D721Med (cell line): ENCODE measurements at regions not wholly inside any gene's neighbourhood (a gene's known extent, or its start where the extent isn't known, plus 50 kb on each side); places are given as distances from the start of the nearest gene placed in this dataset.

Experiments
- DNase-seq: peaks from one replicate; pipeline ENCODE4 v3.0.0; 2011; ENCODE audit warnings: low spot score; ENCODE audit not compliant: insufficient read length
- FAIRE-seq: peaks from 2 replicates; lab custom pipeline; 2011; peaks lifted over from hg19 to GRCh38; lab: Jason Lieb, UNC
- CTCF ChIP-seq: IDR thresholded peaks from 2 replicates; pipeline ENCODE4 v1.5.1; 2012; ENCODE audit warnings: mild to moderate bottlenecking, control low read depth; ENCODE audit not compliant: insufficient read depth; ENCODE audit errors: missing control alignments

DNA sequence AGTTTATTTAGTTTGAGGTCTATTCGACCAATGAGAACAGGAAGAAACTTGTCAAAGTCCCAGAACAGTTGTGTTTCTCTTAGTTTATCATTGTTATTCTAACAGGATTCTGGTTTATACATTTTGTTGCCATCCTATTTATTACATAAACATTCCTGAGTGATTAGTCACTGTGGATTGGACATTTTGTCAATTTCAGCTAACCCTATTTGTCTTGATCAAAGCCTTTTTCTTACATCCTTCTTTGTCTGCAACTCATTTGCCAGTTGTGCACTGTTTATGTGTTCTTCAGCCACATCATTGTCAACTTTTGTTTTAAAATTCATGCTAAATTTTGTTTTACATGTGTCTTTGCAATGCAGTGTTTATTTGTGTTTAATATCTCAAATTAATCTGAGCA lies 886.0 kb upstream of the SLC10A2 start:
- FAIRE-seq (no peak), DNase-seq (no peak)
- TF ChIP-seq CTCF, result no peak

- no peak for DNase-seq
- TF ChIP-seq CTCF, result no peak
- FAIRE-seq, result no peak
These were observed 882.2 kb upstream of the SLC10A2 start for GRCh38 chr13:103948426-103948825.

DNA sequence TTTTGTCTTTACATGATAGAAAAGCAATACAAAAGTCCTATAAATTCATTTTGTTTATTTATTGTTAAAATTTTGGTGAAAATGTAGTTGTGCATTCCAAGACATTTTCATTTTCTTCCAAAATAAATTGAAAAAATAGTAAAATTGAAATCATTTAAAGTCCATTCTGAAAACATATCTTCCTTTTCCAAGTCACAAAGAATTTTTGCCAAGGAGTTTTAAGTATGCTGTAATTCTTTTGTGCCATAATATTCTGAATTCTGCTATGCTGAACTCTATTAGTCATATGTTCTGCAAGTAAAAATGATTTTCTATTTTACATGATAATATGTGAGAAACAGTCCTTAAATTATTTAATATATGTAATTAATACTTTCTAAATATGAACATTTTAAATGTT lies 879.6 kb upstream of the SLC10A2 start:
- DNase-seq (no peak), FAIRE-seq (no peak)
- TF ChIP-seq CTCF, result no peak

- no peak for DNase-seq
- no peak for FAIRE-seq
- no peak for TF ChIP-seq CTCF
These were observed 875.4 kb upstream of the SLC10A2 start for GRCh38 chr13:103941506-103942140.

- FAIRE-seq, result no peak
- TF ChIP-seq CTCF, result no peak
- no peak for DNase-seq
These were observed 868.9 kb upstream of the SLC10A2 start for GRCh38 chr13:103935117-103935516.

DNA sequence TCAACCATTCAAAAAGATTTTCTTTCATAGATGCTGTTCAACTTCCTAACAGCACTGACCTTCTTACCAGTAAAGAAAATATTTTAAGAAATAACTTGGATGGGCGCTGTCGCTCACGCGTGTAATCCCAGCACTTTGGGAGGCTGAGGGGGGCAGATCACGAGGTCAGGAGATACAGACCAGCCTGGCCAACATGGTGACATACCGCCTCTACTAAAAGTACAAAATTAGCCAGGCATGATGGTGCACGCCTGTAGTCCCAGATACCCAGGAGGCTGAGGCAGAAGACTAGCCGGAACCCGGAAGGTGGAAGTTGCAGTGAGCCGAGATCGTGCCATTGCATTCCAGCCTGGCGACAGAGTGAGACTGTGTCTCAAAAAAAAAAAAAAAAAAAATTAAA lies 865.7 kb upstream of the SLC10A2 start:
- no peak for DNase-seq
- no peak for FAIRE-seq
- no peak for TF ChIP-seq CTCF

DNA sequence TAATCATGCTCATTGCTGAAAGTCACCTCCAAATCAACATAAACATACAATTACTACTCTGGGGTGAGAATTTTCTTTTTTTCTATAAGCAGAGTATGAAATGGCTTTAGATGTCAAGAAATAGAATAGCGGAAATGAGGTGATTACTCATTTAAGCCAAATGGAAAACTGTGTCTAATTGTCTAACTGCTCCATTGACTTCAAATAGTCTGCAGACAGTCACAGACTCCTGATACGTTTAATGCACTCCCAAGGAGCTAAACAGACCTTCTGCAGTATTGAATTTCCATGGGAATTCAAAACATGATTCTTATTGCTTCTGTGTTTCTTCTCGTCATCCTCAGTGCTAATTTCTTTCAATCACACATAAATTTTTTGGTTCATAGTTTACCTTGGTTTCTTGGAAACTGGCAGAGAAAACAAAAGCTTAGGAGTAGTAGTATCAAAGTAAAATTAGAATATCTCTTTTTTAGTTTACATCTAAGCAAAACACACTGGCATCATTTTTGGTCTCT lies 865.2 kb upstream of the SLC10A2 start:
- DNase-seq (no peak), FAIRE-seq (no peak)
- TF ChIP-seq CTCF, result no peak
